ENCODE measurements at regions not wholly inside any gene's neighbourhood (a gene's known extent, or its start where the extent isn't known, plus 50 kb on each side); places are given as distances from the start of the nearest gene placed in this dataset.

DNA sequence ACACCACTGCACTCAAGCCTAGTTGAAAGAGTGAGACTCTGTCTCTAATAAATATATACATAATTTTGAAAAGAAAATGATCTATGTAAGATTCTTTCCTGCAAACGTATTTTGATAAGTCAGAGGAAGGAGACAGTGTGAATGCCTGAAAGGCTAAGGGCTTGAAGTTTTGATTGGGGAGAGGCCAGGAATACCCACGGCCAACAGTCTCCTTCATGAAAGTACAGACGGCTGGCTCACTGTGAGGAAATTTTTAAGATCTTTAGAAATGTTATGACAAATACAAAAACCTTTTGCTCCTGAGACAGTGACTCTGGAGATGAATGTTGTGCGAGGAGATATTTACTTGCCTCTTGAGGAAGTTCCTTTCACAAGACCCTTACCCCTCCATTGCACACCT, 111.4 kb upstream of the KLHL13 start:
- no peak for FAIRE-seq
- no peaks in the 10 kb centered on the region for H3K9me3 ChIP-seq (ENCODE audit: low read length)
- intact Hi-C loops (cut with micrococcal nuclease; ENCODE audit: unreplicated experiment) (loop anchor here (10.0 kb wide), 1 partner anchor 233 kb away; no protein-coding TSS in a partner anchor), in situ Hi-C loops (cut with HindIII; ENCODE audit: extremely low pct_ligation_motif_present, low pct_unique_long_range_greater_than_20kb) (no loop called here)
- H3K4me2 ChIP-seq (ENCODE audit: low read depth, low read length), result no peak overlapping the region
- no peaks in the 10 kb centered on the region for H3K79me2 ChIP-seq (ENCODE audit: insufficient read depth, low read length)
- DNase-seq (ENCODE audit: low spot score), result no peak
- H3K27ac ChIP-seq (ENCODE audit: extremely low read length, insufficient read depth, low read length), result no peak overlapping the region
- no peak overlapping the region for H3K4me3 ChIP-seq (replicated peaks in 1 of 3; ENCODE audit: insufficient read depth in 1 of 3, low read depth in 2 of 3, low read length in 3 of 3)
- ChIA-PET CTCF (ENCODE audit: low intra/inter-chr PET ratio, low total read pairs) (no interaction called here), POLR2A (no interaction called here)
- WGBS (ENCODE audit: low lambda C conversion rate), result 29% methylated on average over 4 of the region's 4 CpGs
- no peaks in the 10 kb centered on the region for H3K4me1 ChIP-seq (ENCODE audit: insufficient read depth, low read length)
- BruUV-seq (replicated peaks), result no TSS peak
- no peak for TF ChIP-seq HNRNPH1 (optimal IDR thresholded peaks at IDR 0.05; ENCODE audit: low read depth, low read length)
- TF ChIP-seq MTA3 (CRISPR knock-in tag; IDR thresholded peaks at IDR 0.05), result no peak
- TF ChIP-seq ZNF383 (CRISPR knock-in tag; IDR thresholded peaks at IDR 0.05; ENCODE audit: borderline replicate concordance), result no peak
- TF ChIP-seq MTF1 (CRISPR knock-in tag; IDR thresholded peaks at IDR 0.05), result no peak
- no peak for TF ChIP-seq PHF8 (CRISPR knock-in tag; IDR thresholded peaks at IDR 0.05)
- H3K27me3 ChIP-seq (ENCODE audit: control insufficient read depth in 1 of 2, insufficient read depth in 2 of 2, low read length in 2 of 2), result no peaks in the 10 kb centered on the region
- no peak for ATAC-seq
- no peaks in the 10 kb centered on the region for H4K20me1 ChIP-seq (ENCODE audit: insufficient read depth, low read length)
- H3K36me3 ChIP-seq (replicated peaks in 1 of 2; ENCODE audit: control insufficient read depth in 1 of 2, insufficient read depth in 2 of 2, low read length in 2 of 2), result no peaks in the 10 kb centered on the region
- H3K9ac ChIP-seq (ENCODE audit: insufficient read depth, low read depth, low read length), result no peak overlapping the region
- H2AFZ ChIP-seq (ENCODE audit: low read length), result no peak overlapping the region

DNA sequence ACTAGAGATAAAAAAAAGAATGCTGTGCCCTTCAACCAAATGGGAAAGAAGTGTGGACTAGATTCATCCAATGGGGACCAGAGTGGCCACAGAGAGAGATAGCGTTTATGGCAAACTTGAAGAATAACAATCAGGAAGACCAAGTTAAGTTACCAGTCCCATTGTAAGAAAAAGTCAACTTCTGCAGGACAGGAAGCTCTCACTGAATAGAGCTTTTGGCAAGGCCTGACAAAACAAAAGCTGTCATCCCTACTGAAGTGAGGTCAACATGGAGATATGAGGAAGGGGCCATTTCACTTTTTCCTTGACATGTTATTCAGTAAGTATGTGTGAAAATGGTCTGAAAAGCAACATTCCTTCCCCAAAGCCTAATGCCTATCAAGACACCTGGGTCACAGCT, 111.8 kb upstream of the KLHL13 start:
- 10% methylated on average over 1 of the region's 1 CpG for WGBS (ENCODE audit: low lambda C conversion rate)
- no peak for DNase-seq (ENCODE audit: low spot score)
- no peak for FAIRE-seq
- Histone ChIP-seq H3K4me3 (replicated peaks in 1 of 3; ENCODE audit: insufficient read depth in 1 of 3, low read depth in 2 of 3, low read length in 3 of 3) (no peak overlapping the region), H3K79me2 (ENCODE audit: insufficient read depth, low read length) (no peaks in the 10 kb centered on the region), H3K4me1 (ENCODE audit: insufficient read depth, low read length) (no peaks in the 10 kb centered on the region), H3K36me3 (replicated peaks in 1 of 2; ENCODE audit: control insufficient read depth in 1 of 2, insufficient read depth in 2 of 2, low read length in 2 of 2) (no peaks in the 10 kb centered on the region), H3K27me3 (ENCODE audit: control insufficient read depth in 1 of 2, insufficient read depth in 2 of 2, low read length in 2 of 2) (no peaks in the 10 kb centered on the region), H3K9me3 (ENCODE audit: low read length) (no peaks in the 10 kb centered on the region), H3K27ac (ENCODE audit: extremely low read length, insufficient read depth, low read length) (no peak overlapping the region), H2AFZ (ENCODE audit: low read length) (no peak overlapping the region), H3K4me2 (ENCODE audit: low read depth, low read length) (no peak overlapping the region), H3K9ac (ENCODE audit: insufficient read depth, low read depth, low read length) (no peak overlapping the region), H4K20me1 (ENCODE audit: insufficient read depth, low read length) (no peaks in the 10 kb centered on the region)
- no TSS peak for BruUV-seq (replicated peaks)
- ChIA-PET POLR2A (no interaction called here), CTCF (ENCODE audit: low intra/inter-chr PET ratio, low total read pairs) (no interaction called here)
- in situ Hi-C loops (cut with HindIII; ENCODE audit: extremely low pct_ligation_motif_present, low pct_unique_long_range_greater_than_20kb) (no loop called here), intact Hi-C loops (cut with micrococcal nuclease; ENCODE audit: unreplicated experiment) (loop anchor here (10.0 kb wide), 1 partner anchor 234 kb away; no protein-coding TSS in a partner anchor)
- ATAC-seq, result no peak
- no peak for TF ChIP-seq NFKB2 (CRISPR knock-in tag; IDR thresholded peaks at IDR 0.05; ENCODE audit: borderline replicate concordance)
- no peak for TF ChIP-seq HHEX (CRISPR knock-in tag; IDR thresholded peaks at IDR 0.05)
- no peak for TF ChIP-seq ZNF672 (CRISPR knock-in tag; IDR thresholded peaks at IDR 0.05)

All from HepG2 (cell line).